ENCODE measurements at regions not wholly inside any gene's neighbourhood (a gene's known extent, or its start where the extent isn't known, plus 50 kb on each side); places are given as distances from the start of the nearest gene placed in this dataset.

- no peak for TF ChIP-seq EZH2 (IDR thresholded peaks at IDR 0.05; ENCODE audit: insufficient read depth, low read length)
- no peak for TF ChIP-seq CTCF (IDR thresholded peaks at IDR 0.05; ENCODE audit: insufficient read depth, low read depth, low read length)
These were observed 199.1 kb downstream of the ERMARD start for GRCh38 chr6:169950558-169950957.

All from astrocyte (in vitro differentiated cells and primary cell).